Trophoblast cell (in vitro differentiated cells and primary cell): ENCODE measurements at regions not wholly inside any gene's neighbourhood (a gene's known extent, or its start where the extent isn't known, plus 50 kb on each side); places are given as distances from the start of the nearest gene placed in this dataset.

Experiments
- DNase-seq, 2 donors: peaks; one replicate each; pipeline ENCODE4 v3.0.0-alpha.2; 2016
- H2AFZ ChIP-seq: 2 replicates; pipeline ENCODE4 v1.6.1; 2013; ENCODE audit warnings: low read length, moderate library complexity, mild to moderate bottlenecking; ENCODE audit not compliant: insufficient read depth, poor library complexity
- H2AK5ac ChIP-seq: 2 replicates; pipeline ENCODE4 v1.6.1; 2013; ENCODE audit warnings: mild to moderate bottlenecking, low read length
- H2BK120ac ChIP-seq: 2 replicates; pipeline ENCODE4 v1.6.1; 2013; ENCODE audit warnings: low read length, mild to moderate bottlenecking, moderate library complexity; ENCODE audit not compliant: insufficient read depth, poor library complexity
- H2BK12ac ChIP-seq: 2 replicates; pipeline ENCODE4 v1.6.1; 2013; ENCODE audit warnings: mild to moderate bottlenecking, low read length, moderate library complexity
- H2BK5ac ChIP-seq: 2 replicates; pipeline ENCODE4 v1.6.1; 2013; ENCODE audit warnings: low read length, low read depth, moderate library complexity, mild to moderate bottlenecking; ENCODE audit not compliant: poor library complexity
- H3K14ac ChIP-seq: 2 replicates; pipeline ENCODE4 v1.6.1; 2013; ENCODE audit warnings: mild to moderate bottlenecking, low read length
- H3K18ac ChIP-seq: 2 replicates; pipeline ENCODE4 v1.6.1; 2013; ENCODE audit warnings: mild to moderate bottlenecking, low read length
- H3K23ac ChIP-seq: 2 replicates; pipeline ENCODE4 v1.6.1; 2013; ENCODE audit warnings: low read length
- H3K27ac ChIP-seq: 2 replicates; pipeline ENCODE4 v1.5.1; 2013; ENCODE audit warnings: low read depth, mild to moderate bottlenecking, inconsistent platforms, low read length, moderate library complexity
- H3K27me3 ChIP-seq: 2 replicates; pipeline ENCODE4 v1.6.1; 2013; ENCODE audit warnings: inconsistent platforms, mild to moderate bottlenecking, low read length, moderate library complexity; ENCODE audit not compliant: insufficient read depth
- H3K36me3 ChIP-seq, 2 experiments: 1 replicate in 1 of 2; 2 replicates in 1 of 2; pipeline ENCODE4 v1.6.1; 2013; ENCODE audit warnings: low read length in 2 of 2, mild to moderate bottlenecking in 2 of 2, moderate library complexity in 1 of 2; ENCODE audit not compliant: insufficient read depth in 2 of 2, control insufficient read depth in 1 of 2
- H3K4ac ChIP-seq: 2 replicates; pipeline ENCODE4 v1.6.1; 2013; ENCODE audit warnings: low read depth, mild to moderate bottlenecking, low read length, moderate library complexity
- H3K4me1 ChIP-seq, 2 experiments: 1 replicate in 1 of 2; 2 replicates in 1 of 2; pipeline ENCODE4 v1.6.1; 2013; ENCODE audit warnings: low read length in 2 of 2, mild to moderate bottlenecking in 2 of 2, moderate library complexity in 1 of 2; ENCODE audit not compliant: insufficient read depth in 2 of 2, control insufficient read depth in 1 of 2
- H3K4me2 ChIP-seq: 2 replicates; pipeline ENCODE4 v1.6.1; 2013; ENCODE audit warnings: inconsistent platforms, mild to moderate bottlenecking, low read length, moderate library complexity
- H3K4me3 ChIP-seq: 2 replicates; pipeline ENCODE4 v1.5.1; 2013; ENCODE audit warnings: mild to moderate bottlenecking, low read depth, low read length, inconsistent platforms
- H3K79me1 ChIP-seq: one replicate; pipeline ENCODE4 v1.6.1; 2013; ENCODE audit warnings: low read length
- H3K79me2 ChIP-seq: 2 replicates; pipeline ENCODE4 v1.6.1; 2013; ENCODE audit warnings: low read length, mild to moderate bottlenecking; ENCODE audit not compliant: control insufficient read depth, insufficient read depth, poor library complexity
- H3K9ac ChIP-seq: 2 replicates; pipeline ENCODE4 v1.6.1; 2013; ENCODE audit warnings: mild to moderate bottlenecking, low read length
- H3K9me3 ChIP-seq: 2 replicates; pipeline ENCODE4 v1.6.1; 2013; ENCODE audit warnings: low read depth, mild to moderate bottlenecking, control low read depth, inconsistent platforms, low read length; ENCODE audit not compliant: insufficient read depth
- H4K12ac ChIP-seq: 2 replicates; pipeline ENCODE4 v1.6.1; 2013; ENCODE audit warnings: low read depth, mild to moderate bottlenecking, low read length, moderate library complexity
- H4K8ac ChIP-seq: 2 replicates; pipeline ENCODE4 v1.6.1; 2013; ENCODE audit warnings: low read depth, mild to moderate bottlenecking, low read length, moderate library complexity
- H4K91ac ChIP-seq: one replicate; pipeline ENCODE4 v1.6.1; 2013; ENCODE audit warnings: low read depth, mild to moderate bottlenecking, low read length, moderate library complexity
- WGBS: extraction: QIAGEN DNeasy Blood & Tissue Kit; methylation state at CpG from one replicate; pipeline ENCODE4 v1.1.7; 2013; ENCODE audit warnings: missing lambda C conversion rate; ENCODE audit not compliant: insufficient read length, insufficient coverage; ENCODE audit errors: extremely low coverage; 5-methylcytosine and 5-hydroxymethylcytosine counted together

DNA sequence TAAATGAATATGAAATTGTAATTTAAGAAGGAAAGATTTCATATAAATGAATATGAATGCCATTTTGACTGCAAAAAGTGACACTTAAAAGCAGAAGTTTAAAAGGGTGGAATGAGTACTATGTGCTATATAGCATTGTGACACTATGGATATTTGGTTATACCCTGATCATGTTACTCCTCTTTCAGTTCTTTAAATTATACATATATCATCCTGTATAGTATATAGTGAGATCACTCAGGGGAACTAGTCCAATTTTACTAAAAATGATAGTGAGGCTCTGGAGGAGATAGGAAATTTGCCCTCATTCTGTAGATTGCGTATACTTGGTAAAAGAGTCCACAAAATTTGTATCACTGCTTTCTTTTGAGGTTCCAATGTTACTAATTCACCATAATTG lies 155.7 kb upstream of the BTG1 start:
- H3K4me2 ChIP-seq = no peak overlapping the region
- H3K4me1 ChIP-seq = no peaks in the 10 kb centered on the region
- H3K79me1 ChIP-seq = no peaks in the 10 kb centered on the region
- H3K27ac ChIP-seq = no peak overlapping the region
- no peak overlapping the region for H2BK12ac ChIP-seq
- no peaks in the 10 kb centered on the region for H3K9me3 ChIP-seq
- H2AFZ ChIP-seq = no peak overlapping the region
- no peak overlapping the region for H3K4me3 ChIP-seq
- H3K36me3 ChIP-seq = no peaks in the 10 kb centered on the region
- no peaks in the 10 kb centered on the region for H3K79me2 ChIP-seq
- H2BK120ac ChIP-seq = no peak overlapping the region
- no peak overlapping the region for H4K8ac ChIP-seq
- no peak overlapping the region for H2BK5ac ChIP-seq
- H4K12ac ChIP-seq = no peak overlapping the region
- DNase-seq = no peak
- no peak overlapping the region for H2AK5ac ChIP-seq
- no peak overlapping the region for H3K4ac ChIP-seq
- H4K91ac ChIP-seq = no peak overlapping the region
- no peak overlapping the region for H3K18ac ChIP-seq
- H3K27me3 ChIP-seq = no peaks in the 10 kb centered on the region
- no peak overlapping the region for H3K23ac ChIP-seq
- WGBS = no CpG with 5 or more reads among the region's 1 CpG
- H3K9ac ChIP-seq = no peak overlapping the region
- no peak overlapping the region for H3K14ac ChIP-seq

DNA sequence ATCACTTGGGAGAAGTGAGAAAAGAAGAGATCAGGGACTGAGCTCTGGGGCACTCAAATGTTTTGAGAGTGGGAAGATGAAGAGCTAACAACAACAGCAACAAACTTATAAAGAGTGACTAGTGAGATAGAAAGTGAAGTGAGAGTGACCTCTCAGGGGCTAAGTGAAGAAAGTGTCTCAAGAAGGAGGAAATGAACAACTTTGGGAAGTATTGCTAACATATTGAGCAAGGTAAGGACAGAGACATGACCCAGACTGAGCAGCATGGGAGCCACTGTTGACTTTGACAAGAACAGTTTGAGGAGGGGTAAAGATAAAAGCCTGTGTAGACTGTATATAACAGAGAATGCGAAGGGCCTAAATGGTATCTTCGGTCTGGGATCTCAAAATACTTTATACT lies 155.1 kb upstream of the BTG1 start:
- Histone ChIP-seq H2AFZ (no peak overlapping the region), H2BK5ac (no peak overlapping the region), H3K79me1 (no peaks in the 10 kb centered on the region), H3K4me1 (no peaks in the 10 kb centered on the region), H2AK5ac (no peak overlapping the region), H4K12ac (no peak overlapping the region), H4K91ac (no peak overlapping the region), H3K9ac (no peak overlapping the region), H3K79me2 (no peaks in the 10 kb centered on the region), H3K4ac (no peak overlapping the region), H3K36me3 (no peaks in the 10 kb centered on the region), H3K27me3 (no peaks in the 10 kb centered on the region), H3K27ac (no peak overlapping the region), H2BK12ac (no peak overlapping the region), H3K23ac (no peak overlapping the region), H3K14ac (no peak overlapping the region), H3K18ac (no peak overlapping the region), H2BK120ac (no peak overlapping the region), H3K4me3 (no peak overlapping the region), H3K4me2 (no peak overlapping the region), H4K8ac (no peak overlapping the region), H3K9me3 (no peaks in the 10 kb centered on the region)
- no CpG with 5 or more reads among the region's 2 CpGs for WGBS
- DNase-seq = no peak

DNA sequence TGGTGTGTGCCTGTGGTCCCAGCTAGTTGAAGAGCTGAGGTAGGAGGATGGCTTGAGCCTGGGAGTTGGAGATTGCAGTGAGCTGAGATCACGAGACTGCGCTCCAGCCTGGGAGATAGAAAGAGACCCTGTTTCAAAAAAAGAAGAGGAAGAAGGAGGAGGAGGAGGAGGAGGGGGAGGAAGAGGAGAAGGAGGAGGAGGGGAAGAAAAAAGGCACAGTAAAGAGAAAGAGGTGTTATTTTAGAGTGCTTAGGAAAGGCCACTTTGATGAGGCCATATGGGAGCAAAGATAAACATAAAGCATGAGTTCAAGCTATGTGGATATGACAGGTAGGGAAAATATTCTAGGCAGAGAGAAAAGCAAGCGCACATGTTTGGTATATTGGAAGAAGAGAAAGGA lies 154.1 kb upstream of the BTG1 start:
- Histone ChIP-seq H3K36me3 (no peaks in the 10 kb centered on the region), H2BK120ac (no peak overlapping the region), H4K8ac (no peak overlapping the region), H3K4me1 (peaks cover 2% of the 10 kb centered on the region in 2 experiments), H2BK5ac (no peak overlapping the region), H3K14ac (no peak overlapping the region), H3K79me2 (no peaks in the 10 kb centered on the region), H3K9me3 (no peaks in the 10 kb centered on the region), H3K27me3 (no peaks in the 10 kb centered on the region), H2AFZ (no peak overlapping the region), H3K27ac (no peak overlapping the region), H4K91ac (no peak overlapping the region), H3K23ac (no peak overlapping the region), H3K4ac (no peak overlapping the region), H3K4me2 (no peak overlapping the region), H3K4me3 (no peak overlapping the region), H3K18ac (no peak overlapping the region), H2AK5ac (no peak overlapping the region), H3K79me1 (peaks cover 1% of the 10 kb centered on the region), H4K12ac (no peak overlapping the region), H3K9ac (no peak overlapping the region), H2BK12ac (no peak overlapping the region)
- no CpG with 5 or more reads among the region's 3 CpGs for WGBS
- no peak for DNase-seq

DNA sequence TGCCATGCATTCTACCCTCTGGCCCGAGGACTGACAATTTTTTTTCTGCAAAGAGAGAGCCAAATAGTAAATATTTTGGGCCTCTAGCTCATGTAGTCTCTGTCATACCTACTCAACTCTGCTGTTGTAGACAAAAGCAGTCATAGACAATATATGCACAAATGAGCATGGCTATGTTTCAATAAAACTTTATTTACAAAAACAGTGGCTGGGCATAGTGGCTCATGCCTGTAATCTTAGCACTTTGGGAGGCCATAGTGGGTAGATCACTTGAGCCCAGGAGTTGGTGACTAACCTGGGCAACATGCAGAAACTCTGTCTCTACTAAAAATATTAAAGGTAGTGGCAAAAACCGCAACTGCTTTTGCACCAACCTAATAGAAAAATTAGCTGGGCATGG lies 153.7 kb upstream of the BTG1 start:
- no peak overlapping the region for H3K4me3 ChIP-seq
- H3K4me2 ChIP-seq = no peak overlapping the region
- H3K27me3 ChIP-seq = no peaks in the 10 kb centered on the region
- H2BK5ac ChIP-seq = no peak overlapping the region
- no peak overlapping the region for H3K27ac ChIP-seq
- H4K8ac ChIP-seq = no peak overlapping the region
- H4K12ac ChIP-seq = no peak overlapping the region
- H2BK120ac ChIP-seq = no peak overlapping the region
- H3K9ac ChIP-seq = no peak overlapping the region
- no peaks in the 10 kb centered on the region for H3K9me3 ChIP-seq
- WGBS = no CpG with 5 or more reads among the region's 2 CpGs
- H3K79me1 ChIP-seq = peaks cover 1% of the 10 kb centered on the region
- no peak overlapping the region for H2AK5ac ChIP-seq
- H4K91ac ChIP-seq = no peak overlapping the region
- H3K18ac ChIP-seq = no peak overlapping the region
- no peak overlapping the region for H3K23ac ChIP-seq
- no peak overlapping the region for H3K4ac ChIP-seq
- H2AFZ ChIP-seq = no peak overlapping the region
- no peaks in the 10 kb centered on the region for H3K36me3 ChIP-seq
- DNase-seq = no peak
- no peaks in the 10 kb centered on the region for H3K79me2 ChIP-seq
- no peak overlapping the region for H2BK12ac ChIP-seq
- peaks cover 2% of the 10 kb centered on the region in 2 experiments for H3K4me1 ChIP-seq
- H3K14ac ChIP-seq = no peak overlapping the region
